ENCODE measurements at regions not wholly inside any gene's neighbourhood (a gene's known extent, or its start where the extent isn't known, plus 50 kb on each side); places are given as distances from the start of the nearest gene placed in this dataset.

DNA sequence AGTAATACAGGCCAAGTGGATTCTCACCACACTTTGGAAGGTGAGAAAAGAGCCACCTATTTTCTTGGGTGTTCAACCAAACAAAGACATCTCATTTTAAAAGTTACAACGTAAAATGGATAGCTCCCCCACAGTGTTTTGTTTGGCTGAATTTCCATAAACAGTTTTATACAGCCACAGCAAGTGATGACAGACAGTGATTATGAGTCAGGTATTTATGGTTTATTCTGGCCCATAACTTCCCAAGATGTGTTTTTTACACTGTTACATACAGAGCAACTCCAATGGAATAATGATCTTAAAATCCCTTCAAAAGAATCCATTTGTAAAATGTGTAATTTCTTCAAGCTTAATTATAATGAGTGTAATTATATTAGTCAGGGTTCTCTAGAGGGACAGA, 421.3 kb downstream of the TLE1 start:
- TF ChIP-seq, protein P1, sequence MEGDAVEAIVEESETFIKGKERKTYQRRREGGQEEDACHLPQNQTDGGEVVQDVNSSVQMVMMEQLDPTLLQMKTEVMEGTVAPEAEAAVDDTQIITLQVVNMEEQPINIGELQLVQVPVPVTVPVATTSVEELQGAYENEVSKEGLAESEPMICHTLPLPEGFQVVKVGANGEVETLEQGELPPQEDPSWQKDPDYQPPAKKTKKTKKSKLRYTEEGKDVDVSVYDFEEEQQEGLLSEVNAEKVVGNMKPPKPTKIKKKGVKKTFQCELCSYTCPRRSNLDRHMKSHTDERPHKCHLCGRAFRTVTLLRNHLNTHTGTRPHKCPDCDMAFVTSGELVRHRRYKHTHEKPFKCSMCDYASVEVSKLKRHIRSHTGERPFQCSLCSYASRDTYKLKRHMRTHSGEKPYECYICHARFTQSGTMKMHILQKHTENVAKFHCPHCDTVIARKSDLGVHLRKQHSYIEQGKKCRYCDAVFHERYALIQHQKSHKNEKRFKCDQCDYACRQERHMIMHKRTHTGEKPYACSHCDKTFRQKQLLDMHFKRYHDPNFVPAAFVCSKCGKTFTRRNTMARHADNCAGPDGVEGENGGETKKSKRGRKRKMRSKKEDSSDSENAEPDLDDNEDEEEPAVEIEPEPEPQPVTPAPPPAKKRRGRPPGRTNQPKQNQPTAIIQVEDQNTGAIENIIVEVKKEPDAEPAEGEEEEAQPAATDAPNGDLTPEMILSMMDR (IDR thresholded peaks at IDR 0.05): no peak
- TF ChIP-seq POLR2A (IDR thresholded peaks at IDR 0.05): no peak
